Breast epithelium (tissue), 4 donors: ENCODE measurements at regions not wholly inside any gene's neighbourhood (a gene's known extent, or its start where the extent isn't known, plus 50 kb on each side); places are given as distances from the start of the nearest gene placed in this dataset.

Source experiments
- DNase-seq, 2 donors: peaks; one replicate each; pipeline ENCODE4 v3.0.0-alpha.2; 2019; ENCODE audit warnings: low spot score in 2 of 2
- H3K27ac ChIP-seq, 2 donors: fragments of 200-600 bp; sonication (generic) in 1 of 2; one replicate each; pipeline ENCODE4 v1.5.1; 2016 to 2019; ENCODE audit warnings: mild to moderate bottlenecking in 1 of 2
- H3K27me3 ChIP-seq, 2 donors: fragments of 200-600 bp; sonication (generic) in 1 of 2; one replicate each; pipeline versions ENCODE4 v1.5.1 to v1.6.0; 2017 to 2019; ENCODE audit warnings: control low read depth in 1 of 2, mild to moderate bottlenecking in 1 of 2
- H3K36me3 ChIP-seq: fragments of 200-600 bp; one replicate; pipeline ENCODE4 v1.5.1; 2019
- H3K4me1 ChIP-seq, 2 donors: fragments of 200-600 bp; sonication (generic); one replicate each; pipeline ENCODE4 v1.5.1; 2016 to 2019; ENCODE audit warnings: control low read depth in 1 of 2
- H3K4me3 ChIP-seq, 3 donors: fragments of 200-600 bp; sonication (generic); 1 replicate in 2 of 3; 2 replicates in 1 of 3; pipeline ENCODE4 v1.5.1; 2016 to 2019; ENCODE audit warnings: mild to moderate bottlenecking in 3 of 3, moderate library complexity in 2 of 3
- H3K9me3 ChIP-seq, 2 donors: fragments of 200-600 bp; sonication (generic) in 1 of 2; one replicate each; pipeline ENCODE4 v1.5.1; 2016 to 2019; ENCODE audit warnings: control low read depth in 1 of 2
- POLR2A ChIP-seq: fragments of 450-650 bp; IDR thresholded peaks from one replicate; pipeline ENCODE4 v1.6.1; 2016; ENCODE audit warnings: antibody characterized with exemption, mild to moderate bottlenecking, moderate library complexity
- POLR2AphosphoS5 ChIP-seq, 3 donors: sonication (generic); formaldehyde crosslinking; IDR thresholded peaks; one replicate each; pipeline ENCODE4 v1.6.1; 2017; ENCODE audit warnings: antibody characterized with exemption in 3 of 3
- intact Hi-C: fragments of 100-400 bp; cut with DNase I; formaldehyde crosslinking; loops from one replicate; pipeline ENCODE4 v1.15.1; 2023; ENCODE audit warnings: low total_unique reads
- TF ChIP-seq, protein P1 (sequence below), 3 donors: fragments of 450-650 bp; IDR thresholded peaks; one replicate each; pipeline ENCODE4 v1.5.1; 2016 to 2017; ENCODE audit warnings: antibody characterized with exemption in 3 of 3, mild to moderate bottlenecking in 3 of 3, moderate library complexity in 3 of 3

- no peak for TF ChIP-seq POLR2AphosphoS5 (IDR thresholded peaks at IDR 0.05)
- TF ChIP-seq, protein P1, sequence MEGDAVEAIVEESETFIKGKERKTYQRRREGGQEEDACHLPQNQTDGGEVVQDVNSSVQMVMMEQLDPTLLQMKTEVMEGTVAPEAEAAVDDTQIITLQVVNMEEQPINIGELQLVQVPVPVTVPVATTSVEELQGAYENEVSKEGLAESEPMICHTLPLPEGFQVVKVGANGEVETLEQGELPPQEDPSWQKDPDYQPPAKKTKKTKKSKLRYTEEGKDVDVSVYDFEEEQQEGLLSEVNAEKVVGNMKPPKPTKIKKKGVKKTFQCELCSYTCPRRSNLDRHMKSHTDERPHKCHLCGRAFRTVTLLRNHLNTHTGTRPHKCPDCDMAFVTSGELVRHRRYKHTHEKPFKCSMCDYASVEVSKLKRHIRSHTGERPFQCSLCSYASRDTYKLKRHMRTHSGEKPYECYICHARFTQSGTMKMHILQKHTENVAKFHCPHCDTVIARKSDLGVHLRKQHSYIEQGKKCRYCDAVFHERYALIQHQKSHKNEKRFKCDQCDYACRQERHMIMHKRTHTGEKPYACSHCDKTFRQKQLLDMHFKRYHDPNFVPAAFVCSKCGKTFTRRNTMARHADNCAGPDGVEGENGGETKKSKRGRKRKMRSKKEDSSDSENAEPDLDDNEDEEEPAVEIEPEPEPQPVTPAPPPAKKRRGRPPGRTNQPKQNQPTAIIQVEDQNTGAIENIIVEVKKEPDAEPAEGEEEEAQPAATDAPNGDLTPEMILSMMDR (IDR thresholded peaks at IDR 0.05), result no peak
- no peak for TF ChIP-seq POLR2A
- H3K27me3 ChIP-seq, result no peaks in the 10 kb centered on the region
Measured at GRCh38 chr20:7214081-7214740, 446.7 kb downstream of the BMP2 start.

GRCh38 chr20:7217606-7218005, 450.1 kb downstream of the BMP2 start:
- no peak for DNase-seq
- no peaks in the 10 kb centered on the region for H3K4me1 ChIP-seq
- H3K9me3 ChIP-seq, result no peaks in the 10 kb centered on the region
- no peak overlapping the region for H3K4me3 ChIP-seq
- no peaks in the 10 kb centered on the region for H3K36me3 ChIP-seq
- intact Hi-C loops, result no loop called here
- no peak overlapping the region for H3K27ac ChIP-seq
- TF ChIP-seq, protein P1 (IDR thresholded peaks at IDR 0.05), result no peak
- TF ChIP-seq POLR2A (no peak), POLR2AphosphoS5 (IDR thresholded peaks at IDR 0.05) (no peak)
- no peaks in the 10 kb centered on the region for H3K27me3 ChIP-seq

More at GRCh38 chr20:7214081-7214740, 446.7 kb downstream of the BMP2 start:
- Histone ChIP-seq H3K4me1 (no peaks in the 10 kb centered on the region), H3K27ac (no peak overlapping the region), H3K9me3 (no peaks in the 10 kb centered on the region), H3K36me3 (no peaks in the 10 kb centered on the region), H3K4me3 (no peak overlapping the region)
- DNase-seq, result no peak
- intact Hi-C loops, result no loop called here

- no peak for DNase-seq
- intact Hi-C loops, result no loop called here
- H3K4me1 ChIP-seq, result no peaks in the 10 kb centered on the region
- H3K4me3 ChIP-seq, result no peak overlapping the region
- H3K36me3 ChIP-seq, result no peaks in the 10 kb centered on the region
- TF ChIP-seq POLR2A (no peak), POLR2AphosphoS5 (IDR thresholded peaks at IDR 0.05) (no peak)
- TF ChIP-seq, protein P1 (IDR thresholded peaks at IDR 0.05), result no peak
- no peaks in the 10 kb centered on the region for H3K27me3 ChIP-seq
- H3K9me3 ChIP-seq, result peaks cover 0 to 8% of the 10 kb centered on the region in 2 donors
- H3K27ac ChIP-seq, result no peak overlapping the region
Measured at GRCh38 chr20:7220755-7221154, 453.3 kb downstream of the BMP2 start.

DNA sequence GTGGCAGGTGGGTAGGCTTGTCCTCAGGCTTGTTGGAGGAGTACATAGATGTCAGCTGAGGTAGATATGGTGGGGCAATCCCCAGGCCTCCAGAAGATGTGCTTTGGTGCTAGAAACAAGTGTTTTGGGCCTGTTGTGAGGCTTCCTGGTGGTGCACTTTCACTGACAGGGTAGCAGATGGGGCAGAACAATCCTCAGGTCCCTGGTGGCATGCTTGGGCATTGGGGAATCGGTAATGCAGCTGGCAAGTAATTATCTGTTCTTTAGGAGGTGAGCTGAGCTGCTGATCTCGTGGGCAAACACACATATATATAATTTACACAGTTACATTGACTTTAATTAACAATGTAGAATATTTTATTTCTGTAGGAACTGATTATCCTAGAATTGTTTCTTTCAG, 458.7 kb downstream of the BMP2 start:
- H3K4me1 ChIP-seq, result no peaks in the 10 kb centered on the region
- H3K36me3 ChIP-seq, result no peaks in the 10 kb centered on the region
- peaks cover 0 to 13% of the 10 kb centered on the region in 2 donors for H3K9me3 ChIP-seq
- no peak overlapping the region for H3K27ac ChIP-seq
- no peaks in the 10 kb centered on the region for H3K27me3 ChIP-seq
- no peak overlapping the region for H3K4me3 ChIP-seq
- no peak for TF ChIP-seq POLR2AphosphoS5 (IDR thresholded peaks at IDR 0.05)
- no peak for TF ChIP-seq POLR2A
- TF ChIP-seq, protein P1 (IDR thresholded peaks at IDR 0.05), result no peak
- DNase-seq, result no peak
- intact Hi-C loops, result no loop called here

GRCh38 chr20:7231303-7231702, 463.8 kb downstream of the BMP2 start:
- Histone ChIP-seq H3K27me3 (no peaks in the 10 kb centered on the region), H3K4me1 (no peaks in the 10 kb centered on the region), H3K36me3 (no peaks in the 10 kb centered on the region), H3K27ac (no peak overlapping the region), H3K9me3 (peaks cover 7 to 14% of the 10 kb centered on the region in 2 donors), H3K4me3 (no peak overlapping the region)
- DNase-seq, result no peak
- intact Hi-C loops, result no loop called here
- no peak for TF ChIP-seq POLR2A
- TF ChIP-seq, protein P1 (IDR thresholded peaks at IDR 0.05), result no peak
- no peak for TF ChIP-seq POLR2AphosphoS5 (IDR thresholded peaks at IDR 0.05)
